ENCODE measurements at regions not wholly inside any gene's neighbourhood (a gene's known extent, or its start where the extent isn't known, plus 50 kb on each side); places are given as distances from the start of the nearest gene placed in this dataset.

GRCh38 chr2:138959031-138959430 lies 178.8 kb upstream of the NXPH2 start:
- Histone ChIP-seq H3K4me2 (ENCODE audit: low read length) (no peak overlapping the region), H3K27me3 (ENCODE audit: low read depth, low read length) (no peaks in the 10 kb centered on the region), H3K79me2 (ENCODE audit: low read length) (no peaks in the 10 kb centered on the region), H4K20me1 (ENCODE audit: insufficient read depth, low read length) (no peaks in the 10 kb centered on the region), H3K9ac (ENCODE audit: low read length) (no peak overlapping the region), H3K4me3 (ENCODE audit: low read length) (no peak overlapping the region), H3K27ac (ENCODE audit: low read length) (no peak overlapping the region), H3K36me3 (replicated peaks; ENCODE audit: low read depth, low read length) (no peaks in the 10 kb centered on the region), H3K4me1 (ENCODE audit: low read length) (no peaks in the 10 kb centered on the region), H2AFZ (ENCODE audit: low read depth, low read length) (no peak overlapping the region), H3K9me3 (ENCODE audit: insufficient read depth, low read length) (no peaks in the 10 kb centered on the region)
- TF ChIP-seq EZH2phosphoT487 (IDR thresholded peaks at IDR 0.05; ENCODE audit: low read depth) (no peak), CTCF (IDR thresholded peaks at IDR 0.05; ENCODE audit: low read depth, low read length) (no peak)

DNA sequence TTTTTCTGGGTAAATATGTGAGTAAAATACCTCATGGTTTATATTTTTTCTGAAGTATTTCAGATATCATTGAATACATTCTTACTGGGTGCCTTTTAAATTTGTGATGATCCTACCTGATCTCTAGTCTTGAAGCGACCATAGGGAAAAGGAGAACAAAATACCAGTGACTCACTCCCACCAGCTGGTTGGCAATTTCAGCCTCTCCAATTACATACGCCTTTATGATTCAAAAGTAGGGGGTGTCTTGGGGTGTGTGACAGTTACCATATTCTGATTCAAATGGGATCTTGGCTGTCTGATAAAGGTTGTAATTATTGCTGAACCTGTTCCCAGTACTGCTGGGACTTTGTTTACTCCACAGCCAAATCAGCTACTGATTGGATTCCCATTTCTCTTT lies 175.9 kb upstream of the NXPH2 start:
- H3K4me3 ChIP-seq (ENCODE audit: low read length): no peak overlapping the region
- no peak overlapping the region for H2AFZ ChIP-seq (ENCODE audit: low read depth, low read length)
- H3K27ac ChIP-seq (ENCODE audit: low read length): no peak overlapping the region
- H3K9ac ChIP-seq (ENCODE audit: low read length): no peak overlapping the region
- H3K27me3 ChIP-seq (ENCODE audit: low read depth, low read length): no peaks in the 10 kb centered on the region
- H3K4me1 ChIP-seq (ENCODE audit: low read length): no peaks in the 10 kb centered on the region
- no peak overlapping the region for H3K4me2 ChIP-seq (ENCODE audit: low read length)
- TF ChIP-seq CTCF (IDR thresholded peaks at IDR 0.05; ENCODE audit: low read depth, low read length) (no peak), EZH2phosphoT487 (IDR thresholded peaks at IDR 0.05; ENCODE audit: low read depth) (no peak)
- H3K79me2 ChIP-seq (ENCODE audit: low read length): no peaks in the 10 kb centered on the region
- H3K9me3 ChIP-seq (ENCODE audit: insufficient read depth, low read length): no peaks in the 10 kb centered on the region
- H4K20me1 ChIP-seq (ENCODE audit: insufficient read depth, low read length): no peaks in the 10 kb centered on the region
- no peaks in the 10 kb centered on the region for H3K36me3 ChIP-seq (replicated peaks; ENCODE audit: low read depth, low read length)

DNA sequence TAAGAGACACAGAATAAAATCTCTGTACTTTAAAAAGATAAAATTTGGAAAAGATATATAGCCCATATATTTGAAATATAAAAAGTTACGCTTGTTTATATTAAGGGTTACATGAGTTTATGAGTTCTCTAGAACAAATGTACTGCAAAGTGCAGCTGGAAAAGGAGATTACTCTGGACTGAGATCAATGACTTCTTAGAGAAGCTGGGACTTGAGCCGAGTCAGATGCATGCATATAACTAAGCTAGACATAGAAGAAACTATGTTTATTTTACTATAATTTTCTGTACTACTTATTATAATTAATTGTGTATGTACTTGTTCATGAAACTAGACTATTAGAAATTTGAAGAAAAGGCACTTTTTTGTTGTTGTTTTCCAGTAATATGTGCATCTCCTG lies 170.3 kb upstream of the NXPH2 start:
- no peaks in the 10 kb centered on the region for H3K79me2 ChIP-seq (ENCODE audit: low read length)
- peaks cover 7% of the 10 kb centered on the region; the same call in 1 of the 2 replicates for H3K4me1 ChIP-seq (ENCODE audit: low read length)
- H3K4me3 ChIP-seq (ENCODE audit: low read length): no peak overlapping the region
- no peaks in the 10 kb centered on the region for H3K9me3 ChIP-seq (ENCODE audit: insufficient read depth, low read length)
- no peak for TF ChIP-seq EZH2phosphoT487 (IDR thresholded peaks at IDR 0.05; ENCODE audit: low read depth)
- TF ChIP-seq CTCF (IDR thresholded peaks at IDR 0.05; ENCODE audit: low read depth, low read length): no peak
- no peaks in the 10 kb centered on the region for H3K27me3 ChIP-seq (ENCODE audit: low read depth, low read length)
- no peak overlapping the region for H3K27ac ChIP-seq (ENCODE audit: low read length)
- H2AFZ ChIP-seq (ENCODE audit: low read depth, low read length): no peak overlapping the region
- no peaks in the 10 kb centered on the region for H3K36me3 ChIP-seq (replicated peaks; ENCODE audit: low read depth, low read length)
- H4K20me1 ChIP-seq (ENCODE audit: insufficient read depth, low read length): no peaks in the 10 kb centered on the region
- H3K4me2 ChIP-seq (ENCODE audit: low read length): no peak overlapping the region
- H3K9ac ChIP-seq (ENCODE audit: low read length): no peak overlapping the region

- Histone ChIP-seq H3K4me2 (ENCODE audit: low read length) (no peak overlapping the region), H4K20me1 (ENCODE audit: insufficient read depth, low read length) (no peaks in the 10 kb centered on the region), H3K9ac (ENCODE audit: low read length) (no peak overlapping the region), H2AFZ (ENCODE audit: low read depth, low read length) (no peak overlapping the region), H3K79me2 (ENCODE audit: low read length) (no peaks in the 10 kb centered on the region), H3K27ac (ENCODE audit: low read length) (no peak overlapping the region), H3K4me3 (ENCODE audit: low read length) (no peak overlapping the region), H3K9me3 (ENCODE audit: insufficient read depth, low read length) (no peaks in the 10 kb centered on the region), H3K36me3 (replicated peaks; ENCODE audit: low read depth, low read length) (no peaks in the 10 kb centered on the region), H3K4me1 (ENCODE audit: low read length) (peaks cover 7% of the 10 kb centered on the region; the same call in 1 of the 2 replicates), H3K27me3 (ENCODE audit: low read depth, low read length) (no peaks in the 10 kb centered on the region)
- TF ChIP-seq CTCF (IDR thresholded peaks at IDR 0.05; ENCODE audit: low read depth, low read length) (no peak), EZH2phosphoT487 (IDR thresholded peaks at IDR 0.05; ENCODE audit: low read depth) (no peak)
These were observed 169.3 kb upstream of the NXPH2 start for GRCh38 chr2:138949517-138949916.

All from OCI-LY3 (cell line).